NCI-H1436 (cell line): ENCODE measurements at regions not wholly inside any gene's neighbourhood (a gene's known extent, or its start where the extent isn't known, plus 50 kb on each side); places are given as distances from the start of the nearest gene placed in this dataset.
"Not testable (repeated sequence)": the region's sequence is repeated elsewhere in the genome, so short reads cannot be mapped to it uniquely, and the experiment has no call there.

Experiments
- DNase-seq: peaks from one replicate; lab custom pipeline; 2025; lab: John Stamatoyannopoulos, UW

DNA sequence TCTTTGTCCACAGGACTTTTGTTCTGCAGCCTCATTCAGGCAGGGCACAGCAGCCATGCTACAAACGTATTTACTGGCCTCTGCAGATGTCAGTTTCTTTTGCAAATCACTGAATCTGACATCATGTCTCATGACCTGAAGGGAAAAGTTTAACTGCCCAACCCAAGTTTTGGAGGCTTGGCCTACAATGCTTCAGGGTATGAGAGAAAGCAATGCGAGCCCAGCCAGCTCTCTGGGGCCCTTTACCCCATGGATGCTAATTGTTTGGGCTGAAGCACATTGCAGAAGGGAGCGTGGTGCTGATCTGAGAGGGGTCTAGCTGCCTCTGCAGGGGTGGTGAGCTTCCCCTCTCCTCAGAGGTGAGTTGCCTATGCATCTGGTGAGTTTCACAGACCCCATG, 179.9 kb upstream of the CXCL12 start:
- DNase-seq = no peak

DNA sequence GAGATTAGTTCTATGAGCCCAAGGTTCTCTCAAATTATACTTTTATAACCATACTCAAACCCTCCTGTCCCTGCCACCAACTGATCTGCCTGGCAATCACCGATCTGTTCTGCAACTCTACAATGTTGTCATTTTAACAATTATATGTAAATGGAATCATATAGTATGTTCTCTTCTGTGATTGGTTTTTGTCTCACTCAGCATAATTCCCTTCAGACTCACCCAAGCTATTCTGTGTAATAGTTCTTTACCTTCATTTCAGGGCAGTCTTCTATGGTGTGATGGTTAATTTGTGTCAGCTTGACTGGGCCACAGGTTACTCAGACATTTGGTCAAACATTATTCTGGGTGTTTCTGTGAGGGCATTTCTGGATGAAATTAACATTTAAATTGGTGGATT, 181.9 kb upstream of the CXCL12 start:
- DNase-seq = no peak

DNA sequence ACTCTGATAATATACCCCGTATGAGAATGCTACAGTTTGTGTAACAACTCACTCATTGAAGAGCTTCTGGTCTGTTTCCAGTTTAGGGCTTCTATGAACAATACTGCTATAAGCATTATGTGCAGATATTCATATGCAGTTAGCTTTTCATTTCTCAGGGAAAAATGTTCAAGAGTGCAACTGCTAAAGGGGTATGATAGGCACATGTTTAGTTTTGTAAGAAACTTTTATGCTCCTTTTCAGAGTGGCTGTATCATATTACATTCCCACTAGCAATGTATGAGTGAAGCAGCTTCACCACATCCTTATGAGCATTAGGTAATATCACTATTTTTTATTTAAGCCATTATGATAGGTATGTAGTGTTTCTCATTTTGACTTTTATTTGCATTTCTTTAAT, 182.6 kb upstream of the CXCL12 start:
- DNase-seq = no peak

DNA sequence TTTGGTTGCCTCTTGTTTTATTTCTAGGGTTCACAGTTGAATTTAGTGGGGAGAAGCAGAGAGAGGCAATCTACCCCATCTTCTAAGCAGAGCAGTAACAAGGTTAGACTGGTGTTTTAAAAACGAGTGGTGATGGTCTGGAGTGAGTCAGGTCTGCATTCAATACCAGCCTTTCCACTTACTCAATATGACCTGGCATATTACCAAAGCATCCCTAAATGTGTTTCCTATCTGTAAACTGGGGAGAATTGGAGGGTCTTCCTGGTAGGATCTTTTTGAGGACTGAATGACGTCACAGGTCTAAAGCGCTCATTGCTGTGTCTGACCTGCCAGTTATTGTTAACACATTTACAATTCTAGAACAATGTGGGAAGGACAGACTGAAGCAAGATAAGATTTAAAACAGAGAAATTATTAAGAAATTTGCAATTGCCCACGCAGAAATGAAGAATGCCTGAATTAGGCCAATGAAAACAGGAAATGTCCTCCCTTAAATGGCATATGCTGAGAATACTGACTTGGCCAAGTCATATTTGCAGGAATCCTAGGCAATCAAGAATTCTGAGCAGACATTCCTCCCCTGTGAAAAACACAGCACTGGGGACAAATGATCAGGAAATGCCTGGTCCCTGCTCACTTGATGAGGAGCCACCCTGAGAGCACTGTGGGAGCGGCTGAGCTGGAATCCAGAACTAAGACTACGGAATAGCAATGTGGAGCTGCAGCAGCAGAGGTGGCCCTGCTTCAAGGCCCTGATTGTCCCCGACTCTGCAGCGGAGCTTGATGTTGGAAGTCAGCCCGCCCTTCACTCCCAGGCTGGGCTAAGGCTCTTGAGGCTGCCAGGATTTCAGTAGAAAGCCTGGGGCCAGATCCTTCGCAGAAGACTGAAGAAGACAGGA, 184.5 kb upstream of the CXCL12 start:
- DNase-seq = no peak

DNA sequence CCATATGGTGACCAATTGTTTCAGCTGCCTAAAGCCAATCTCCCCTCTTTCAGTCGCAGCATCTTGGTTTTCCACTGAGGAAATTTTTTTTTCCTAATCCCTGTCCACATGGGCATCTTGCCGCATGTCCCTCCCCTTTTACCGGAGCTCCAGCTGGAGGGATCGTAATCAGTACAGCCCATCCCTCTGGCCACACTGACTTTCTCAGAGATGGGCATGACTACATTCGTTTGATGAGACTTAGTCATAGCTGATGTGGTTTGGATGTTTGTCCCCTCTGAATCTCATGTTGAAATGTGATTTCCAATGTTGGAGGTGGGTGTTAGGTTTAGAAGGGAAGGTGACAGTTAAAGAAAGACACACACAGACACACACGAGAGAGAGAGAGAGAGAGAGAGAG, 186.8 kb upstream of the CXCL12 start:
- no peak for DNase-seq

DNA sequence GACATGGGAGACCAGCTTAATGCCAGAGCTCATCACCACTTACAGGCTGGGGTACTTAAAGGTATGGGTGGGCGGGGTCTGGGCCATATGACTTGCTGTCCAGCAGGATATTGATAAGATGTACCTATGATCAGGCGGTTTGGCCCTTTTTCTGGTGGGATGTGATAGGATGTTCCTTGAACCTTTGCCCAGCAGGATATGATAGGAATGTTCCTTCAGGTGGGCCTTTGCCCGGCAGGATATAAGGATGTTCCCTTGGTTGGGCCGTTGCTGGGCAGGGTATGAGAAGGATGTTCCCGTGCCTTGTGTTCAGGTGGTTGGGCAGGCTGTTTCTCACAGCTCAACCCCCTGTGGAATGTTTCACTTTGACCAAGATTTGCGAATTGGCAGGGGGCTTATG, 187.2 kb upstream of the CXCL12 start:
- DNase-seq = no peak

DNA sequence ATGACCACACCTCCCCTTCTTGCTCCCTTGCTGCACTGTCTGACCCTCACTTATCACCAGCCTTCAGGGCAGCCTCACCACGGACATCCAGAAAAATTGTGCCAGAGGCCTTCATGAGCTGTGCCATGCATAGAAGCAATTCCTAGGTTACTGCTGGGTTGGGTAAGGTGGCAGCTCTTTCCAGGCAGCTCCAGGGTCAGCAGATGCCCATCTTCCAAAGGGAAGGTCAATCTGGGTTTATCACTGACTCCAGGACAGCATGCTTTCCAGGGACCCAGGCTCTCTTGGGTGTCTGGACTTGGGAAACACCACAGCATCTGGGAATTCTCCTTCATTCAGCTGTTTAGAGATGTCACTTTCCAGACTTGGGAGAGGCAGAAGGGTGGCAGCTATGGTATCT, 188.9 kb upstream of the CXCL12 start:
- DNase-seq = no peak

DNA sequence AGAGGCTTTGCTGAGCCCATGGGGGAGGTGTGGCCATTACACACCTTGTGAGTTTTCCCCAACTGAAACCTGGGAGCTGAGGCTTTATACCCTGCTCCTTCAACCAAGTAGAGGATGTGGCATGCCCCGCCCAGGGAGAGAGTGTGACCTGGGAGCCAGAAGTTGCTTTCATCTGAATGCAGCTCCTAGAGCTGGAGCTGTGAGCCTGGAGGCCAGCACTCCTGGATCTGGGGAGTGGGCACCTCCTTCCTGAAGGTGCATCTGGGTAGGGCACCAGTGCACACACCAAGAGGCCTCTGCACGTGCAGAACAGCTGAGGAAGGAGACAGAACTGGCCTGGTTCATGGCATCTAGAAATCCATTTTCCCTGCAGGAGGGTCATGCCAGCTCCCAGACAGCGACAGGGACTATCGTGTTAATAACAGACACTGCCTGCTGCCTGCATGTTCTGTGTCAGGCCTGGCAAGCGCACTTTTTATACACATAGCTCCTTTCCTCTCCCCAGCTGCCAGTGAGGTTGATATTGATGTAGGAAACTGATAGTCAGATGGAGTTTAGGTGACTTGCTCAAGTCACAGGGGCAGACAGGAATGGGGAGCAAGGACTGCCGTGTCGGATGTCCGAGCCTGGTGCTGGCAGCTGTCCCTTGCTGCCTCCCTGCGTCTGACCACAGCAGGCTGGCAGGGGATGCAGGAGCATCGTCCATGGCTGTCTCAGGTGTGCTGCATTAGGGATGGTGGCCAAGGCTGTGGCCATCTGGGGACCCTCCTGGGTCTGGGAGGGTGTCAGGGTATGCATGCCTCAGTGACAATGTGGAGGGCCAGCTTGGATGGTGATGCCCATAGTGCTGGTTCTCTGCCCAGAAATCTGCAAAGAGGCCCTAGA, 189.9 kb upstream of the CXCL12 start:
- no peak for DNase-seq

DNA sequence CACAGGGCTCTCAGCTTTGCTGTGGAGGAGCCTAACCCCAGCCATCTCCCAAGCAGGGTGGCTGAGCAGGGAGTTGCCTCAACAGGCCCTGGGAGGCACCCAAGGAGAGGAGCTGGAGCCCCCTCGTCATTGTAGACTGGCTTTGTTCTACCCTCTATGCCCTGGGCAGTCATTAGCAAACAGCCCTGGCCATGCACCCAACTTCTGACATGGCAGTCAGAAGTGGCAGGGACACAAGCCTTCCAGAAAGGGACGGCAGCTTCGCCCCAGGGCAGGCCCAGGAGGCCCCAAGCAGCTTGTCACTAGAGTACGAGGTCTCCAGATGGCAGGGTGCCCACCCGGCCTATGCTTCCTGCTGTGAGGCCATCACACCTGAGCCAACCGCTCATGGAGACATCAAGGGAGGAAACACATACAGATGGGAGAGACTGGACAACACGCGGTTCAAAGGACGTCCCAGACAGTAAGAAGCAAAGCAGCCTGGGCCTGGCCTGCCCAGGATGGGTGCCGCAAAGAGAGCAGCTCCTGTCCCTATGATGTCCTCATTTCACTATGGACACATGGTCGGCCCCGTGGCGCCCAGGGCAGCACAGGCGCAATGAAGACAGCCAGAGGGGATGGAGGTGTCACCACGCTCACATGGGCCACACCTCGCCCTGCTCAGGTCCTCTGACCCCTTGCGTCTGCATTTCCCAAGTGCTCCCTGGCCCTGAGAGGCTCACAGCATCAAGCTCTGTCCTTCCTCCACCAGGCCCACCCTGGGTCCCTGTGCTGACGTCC, 190.9 kb upstream of the CXCL12 start:
- no peak for DNase-seq

DNA sequence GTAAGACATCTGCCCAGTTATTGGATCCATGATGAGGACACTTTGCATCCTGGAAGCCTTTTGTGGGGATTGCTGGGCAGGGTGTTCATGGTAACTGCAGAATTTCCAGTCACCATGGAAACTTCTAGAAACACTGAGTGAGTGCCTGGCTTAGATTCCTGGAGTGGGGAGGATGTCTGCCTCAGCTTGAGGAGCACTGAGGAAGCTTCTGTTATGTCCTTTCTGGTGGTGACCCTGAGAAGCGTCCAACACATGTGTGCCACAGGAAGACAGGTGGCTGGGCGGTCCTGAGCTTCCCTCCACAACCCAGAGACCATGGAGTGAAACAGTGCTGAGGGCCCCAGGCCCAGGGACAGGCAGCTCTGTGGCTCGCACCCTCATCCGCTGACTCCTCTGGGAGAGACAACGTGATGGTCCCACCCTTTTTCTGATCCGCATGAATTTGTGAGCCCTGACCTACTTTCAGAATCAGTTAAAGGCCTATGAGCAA, 191.8 kb upstream of the CXCL12 start:
- DNase-seq = no peak

DNA sequence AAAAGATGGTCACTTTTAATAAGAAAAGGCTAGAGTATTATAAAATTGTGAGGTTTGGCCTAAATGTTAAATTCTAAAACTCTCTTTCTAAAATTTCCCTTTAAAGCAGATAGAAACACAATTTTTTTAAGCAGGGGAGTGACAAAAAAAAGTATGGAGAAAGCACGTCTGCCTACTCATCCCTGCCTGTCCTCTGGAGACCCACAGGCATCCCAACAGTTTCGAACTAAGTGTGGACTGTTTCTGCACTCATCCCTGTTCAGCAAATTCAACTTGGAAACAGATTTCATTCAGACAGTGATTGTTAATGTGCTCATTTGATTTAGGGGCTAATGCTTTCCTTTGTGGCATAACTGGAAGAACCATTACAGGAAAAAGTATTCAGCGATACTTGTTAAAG, 192.6 kb upstream of the CXCL12 start:
- no peak for DNase-seq

DNA sequence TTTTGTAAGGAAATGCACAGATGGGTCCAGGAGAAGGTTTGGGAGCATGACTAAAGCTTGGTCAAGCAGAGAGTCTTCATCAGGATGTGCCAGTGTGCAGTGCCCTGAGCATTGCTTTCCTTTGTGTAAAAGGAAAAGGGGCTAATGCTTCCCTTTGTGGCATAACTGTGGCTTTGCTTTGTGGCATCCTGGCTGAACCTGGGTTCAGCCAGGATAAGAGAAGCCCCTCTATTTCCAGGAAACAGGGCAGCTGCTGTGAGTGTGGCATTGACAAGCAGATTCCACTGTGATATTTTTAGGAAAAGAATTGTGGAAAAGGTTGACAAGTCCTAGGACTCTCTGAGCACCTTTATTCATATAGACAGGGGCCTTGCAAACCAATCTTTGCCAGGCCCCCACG, 193.4 kb upstream of the CXCL12 start:
- no peak for DNase-seq

DNA sequence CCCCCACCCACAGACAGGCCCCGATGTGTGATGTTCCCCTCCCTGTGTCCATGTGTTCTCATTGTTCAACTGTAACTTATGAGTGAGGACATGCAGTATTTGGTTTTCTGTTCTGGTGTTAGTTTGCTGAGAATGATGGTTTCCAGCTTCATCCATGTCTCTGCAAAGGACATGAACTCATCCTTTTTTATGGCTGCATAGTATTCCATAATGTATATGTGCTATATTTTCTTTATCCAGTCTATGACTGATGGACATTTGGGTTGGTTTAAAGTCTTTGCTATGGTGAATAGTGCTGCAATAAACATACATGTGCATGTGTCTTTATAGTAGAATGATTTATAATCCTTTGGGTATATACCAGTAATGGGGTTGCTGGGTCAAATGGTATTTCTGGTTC, 194.1 kb upstream of the CXCL12 start:
- not testable (repeated sequence) for DNase-seq

DNA sequence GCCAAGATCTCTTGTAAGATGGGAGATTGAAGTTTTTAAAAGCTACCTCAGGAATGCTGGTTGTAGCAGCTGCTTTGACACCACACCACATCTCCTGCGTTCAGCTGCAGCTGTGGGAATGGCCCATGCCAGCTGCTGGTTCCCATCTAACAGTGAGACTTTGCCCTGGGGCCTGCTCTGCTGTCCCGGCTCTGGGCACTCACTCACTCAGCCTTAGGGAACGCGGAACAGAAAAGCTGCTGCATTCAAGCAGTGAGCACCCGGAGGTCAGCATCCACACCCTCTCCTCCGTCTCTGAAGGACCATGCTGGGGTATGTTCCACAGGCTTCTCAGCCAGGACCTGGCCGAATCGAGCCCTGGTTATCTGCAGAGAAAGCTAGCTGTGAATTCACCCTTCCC, 197.1 kb upstream of the CXCL12 start:
- DNase-seq = no peak

DNA sequence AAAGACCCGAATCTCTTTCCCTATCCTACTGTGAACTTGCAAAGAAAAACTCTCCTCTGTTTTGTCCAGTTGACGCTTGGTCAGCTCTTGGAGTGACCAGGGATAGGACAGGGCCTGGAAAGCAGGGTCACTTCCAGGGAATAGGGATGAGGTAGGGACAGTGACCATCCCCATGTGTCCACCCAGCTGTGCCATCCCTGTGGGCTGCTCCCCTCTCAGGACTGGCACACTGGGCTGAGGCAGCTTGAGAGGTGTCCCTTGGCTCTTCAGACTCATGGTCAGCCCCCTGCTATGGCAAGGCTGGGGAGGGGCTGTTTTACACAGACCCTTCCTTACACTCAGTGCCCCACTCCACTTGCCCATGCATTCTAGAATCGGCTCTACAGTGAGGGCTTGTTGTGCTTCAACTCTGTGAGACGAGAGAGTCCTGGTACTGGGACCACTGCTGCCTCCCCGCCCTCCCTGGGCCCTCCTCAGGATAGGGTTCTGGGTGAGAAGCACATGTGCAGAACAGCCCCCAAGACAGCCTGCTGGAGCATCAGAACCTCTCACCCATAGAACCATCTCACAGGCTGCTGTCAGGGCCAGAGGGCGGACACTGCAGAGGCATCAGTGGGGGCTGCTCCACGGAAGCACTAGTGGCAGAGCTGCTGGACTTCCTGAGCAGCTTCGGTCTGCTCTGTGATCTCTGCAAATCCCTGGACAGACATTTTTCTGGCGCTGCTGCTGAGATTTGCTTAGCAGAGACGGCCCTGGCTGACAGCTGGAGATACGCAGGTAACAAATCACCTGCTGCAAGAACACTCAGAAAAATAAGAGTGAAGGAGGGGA, 202.8 kb upstream of the CXCL12 start:
- DNase-seq = no peak

DNA sequence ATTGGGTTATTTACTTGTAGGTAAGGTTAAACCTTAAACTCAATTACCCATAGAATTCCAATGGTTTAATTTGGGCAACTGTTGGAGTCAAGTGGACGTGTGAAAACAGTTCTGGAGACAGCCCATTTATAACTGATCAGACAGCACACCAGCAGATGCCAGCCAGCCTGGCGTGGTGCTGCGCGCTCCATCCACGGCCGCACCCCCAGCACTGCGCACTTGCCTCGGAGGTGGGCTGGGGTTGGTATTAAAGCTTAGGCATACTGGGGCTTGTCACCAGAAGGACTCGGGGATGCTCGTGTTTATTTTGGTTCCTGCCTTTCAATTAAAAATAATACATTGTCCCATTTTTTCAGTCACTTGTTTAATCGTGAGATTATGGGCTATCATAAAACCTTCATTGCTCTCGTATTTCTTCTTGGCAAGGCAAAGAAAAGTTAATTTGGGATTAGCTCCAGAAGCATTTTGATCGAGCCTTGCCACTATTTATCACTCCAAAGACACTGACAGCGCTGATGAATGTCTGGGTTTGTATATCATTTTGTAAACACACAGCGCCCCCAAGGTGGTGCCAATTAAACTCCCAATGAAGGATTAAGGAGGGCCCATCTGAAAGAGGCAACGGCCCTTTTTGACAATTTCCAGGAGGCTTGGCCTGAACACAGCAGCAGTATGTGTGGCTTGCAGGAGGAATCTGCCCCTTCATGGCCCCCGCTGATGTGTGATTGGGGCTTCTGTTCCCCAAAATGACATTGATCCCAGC, 204.5 kb upstream of the CXCL12 start:
- DNase-seq = no peak

DNA sequence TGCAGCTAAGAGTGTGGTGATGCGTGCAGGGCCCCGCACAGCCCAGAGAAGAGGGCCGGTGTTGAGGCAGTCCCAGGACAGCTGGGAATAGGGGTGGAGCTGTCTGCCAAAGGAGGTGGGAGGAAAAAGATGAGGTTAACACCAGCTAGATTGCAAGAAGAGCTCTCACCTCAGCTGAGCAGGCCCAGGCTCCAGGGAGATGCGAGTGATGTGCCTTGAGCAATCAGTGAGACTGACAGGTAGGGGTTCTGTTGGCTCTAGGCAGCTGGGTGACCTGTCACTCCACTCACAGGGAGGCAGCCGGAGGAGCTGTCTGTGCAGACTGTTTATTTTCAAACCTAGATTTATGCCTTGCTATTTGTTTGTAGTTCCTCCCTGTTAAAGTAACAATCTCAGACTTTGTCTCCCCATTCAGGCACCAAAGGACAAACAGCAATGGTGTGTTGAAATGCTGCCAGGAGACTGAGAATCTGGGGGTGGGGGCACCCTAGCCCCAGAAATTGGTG, 205.1 kb upstream of the CXCL12 start:
- no peak for DNase-seq

DNA sequence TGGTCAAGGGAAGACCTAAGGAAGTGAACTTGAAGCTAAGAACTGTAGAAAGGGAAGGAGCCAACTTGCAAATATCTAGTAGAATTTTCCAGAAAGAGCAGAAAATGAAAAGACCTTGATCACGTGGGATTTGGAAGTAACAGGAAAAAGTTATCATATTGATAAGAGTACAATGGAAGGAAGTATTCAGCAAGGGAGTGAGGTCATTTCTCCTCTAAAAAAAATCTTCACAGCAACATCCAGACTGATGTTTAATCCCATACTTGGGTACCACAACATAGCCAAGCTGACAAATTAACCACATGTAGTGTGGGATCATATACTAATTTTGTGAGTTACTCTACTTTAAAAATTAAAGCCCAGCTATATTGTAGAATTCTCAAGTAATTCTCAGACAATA, 207.0 kb upstream of the CXCL12 start:
- DNase-seq = no peak

DNA sequence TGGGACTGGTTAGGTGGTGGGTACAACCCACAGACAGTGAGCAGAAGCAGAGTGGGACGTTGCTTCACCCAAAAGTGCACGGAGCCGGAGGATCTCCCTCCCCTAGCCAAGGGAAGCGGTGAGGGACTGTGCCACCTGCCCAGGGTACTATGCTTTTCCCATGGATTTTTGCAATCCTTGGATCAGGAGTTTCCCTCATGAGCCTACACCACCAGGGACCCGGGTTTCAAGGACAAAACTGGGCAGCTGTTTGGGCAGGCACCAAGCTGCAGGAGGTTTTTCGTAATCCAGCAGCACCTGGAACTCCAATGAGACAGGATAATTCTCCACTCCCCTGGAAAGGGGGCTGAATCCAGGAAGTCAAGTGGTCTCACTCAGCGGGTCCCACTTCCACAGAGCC, 209.1 kb upstream of the CXCL12 start:
- DNase-seq = no peak

DNA sequence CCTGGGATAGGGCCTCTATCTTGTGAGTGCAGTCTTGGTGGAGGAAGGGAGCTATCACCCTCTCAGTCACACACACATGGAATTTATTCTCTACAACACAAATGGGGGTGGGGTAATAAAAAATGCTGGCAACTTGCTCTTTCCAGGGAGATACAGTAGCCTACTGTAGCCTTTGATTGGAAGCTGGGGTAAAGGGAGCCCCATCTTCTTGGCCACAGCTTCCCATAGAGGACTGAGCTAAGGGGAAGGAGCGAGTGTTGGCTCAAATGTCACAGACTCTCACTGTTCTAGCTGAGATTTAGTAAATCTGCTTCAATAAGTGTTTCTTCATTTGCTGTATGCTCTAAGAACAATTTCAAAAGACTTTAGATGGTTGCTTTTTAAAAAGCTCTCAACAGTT, 222.2 kb upstream of the CXCL12 start:
- no peak for DNase-seq
